ENCODE measurements at regions not wholly inside any gene's neighbourhood (a gene's known extent, or its start where the extent isn't known, plus 50 kb on each side); places are given as distances from the start of the nearest gene placed in this dataset.
A peak's percentile ranks its signal among the peaks of the same experiment; 100 is the strongest.

DNA sequence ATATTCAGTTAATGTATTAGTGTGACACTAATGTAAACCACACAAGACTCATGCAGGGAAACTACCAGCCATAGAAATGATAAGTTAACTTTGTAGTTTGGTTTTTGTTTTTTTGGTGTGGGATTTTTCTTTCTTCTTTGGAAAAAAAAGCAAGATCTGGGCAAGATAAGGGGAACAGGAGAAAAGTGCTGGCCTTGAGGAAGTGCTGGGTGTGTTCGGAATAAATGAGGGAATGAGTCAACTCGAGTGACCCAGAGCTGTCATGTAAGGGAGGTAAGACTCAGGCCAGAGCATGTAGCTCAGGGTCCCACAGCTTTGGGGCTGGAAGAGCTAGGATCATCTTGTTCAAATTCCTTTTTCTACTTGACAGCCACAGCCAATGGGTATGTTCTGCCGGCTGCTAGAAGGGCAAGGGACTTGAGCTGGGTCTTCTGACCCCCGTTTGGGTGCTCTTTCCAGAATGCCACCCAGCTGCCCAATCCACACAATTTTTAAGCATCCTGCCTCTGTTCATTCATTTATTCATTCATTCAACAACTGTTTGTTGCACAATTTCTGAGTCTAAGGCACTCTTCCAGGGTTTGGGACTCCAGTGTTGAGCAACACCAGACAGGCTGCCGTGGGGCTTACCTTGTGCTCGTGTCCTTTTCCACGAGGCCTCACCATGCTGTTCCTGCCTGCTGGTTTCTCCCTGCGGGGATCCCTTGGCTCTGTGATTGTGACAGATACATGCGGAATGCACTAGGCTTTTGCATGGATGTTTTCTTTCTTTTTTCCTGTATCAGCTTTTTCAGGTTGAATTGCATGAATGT is 54.5 kb downstream of the CLDN34 start:
- Histone ChIP-seq H3K4me1 (ENCODE audit: insufficient read depth, poor library complexity, severe bottlenecking) (peaks cover 18% of the 10 kb centered on the region), H3K27me3 (ENCODE audit: insufficient read depth, poor library complexity, severe bottlenecking) (no peaks in the 10 kb centered on the region), H3K27ac (ENCODE audit: poor library complexity, severe bottlenecking) (peak overlapping the region; percentile 44), H3K36me3 (ENCODE audit: low read depth) (no peaks in the 10 kb centered on the region; the same call in 1 of the 2 replicates), H3K4me3 (ENCODE audit: severe bottlenecking) (no peak overlapping the region), H3K9me3 (ENCODE audit: severe bottlenecking) (no peaks in the 10 kb centered on the region)
- TF ChIP-seq, protein P1, sequence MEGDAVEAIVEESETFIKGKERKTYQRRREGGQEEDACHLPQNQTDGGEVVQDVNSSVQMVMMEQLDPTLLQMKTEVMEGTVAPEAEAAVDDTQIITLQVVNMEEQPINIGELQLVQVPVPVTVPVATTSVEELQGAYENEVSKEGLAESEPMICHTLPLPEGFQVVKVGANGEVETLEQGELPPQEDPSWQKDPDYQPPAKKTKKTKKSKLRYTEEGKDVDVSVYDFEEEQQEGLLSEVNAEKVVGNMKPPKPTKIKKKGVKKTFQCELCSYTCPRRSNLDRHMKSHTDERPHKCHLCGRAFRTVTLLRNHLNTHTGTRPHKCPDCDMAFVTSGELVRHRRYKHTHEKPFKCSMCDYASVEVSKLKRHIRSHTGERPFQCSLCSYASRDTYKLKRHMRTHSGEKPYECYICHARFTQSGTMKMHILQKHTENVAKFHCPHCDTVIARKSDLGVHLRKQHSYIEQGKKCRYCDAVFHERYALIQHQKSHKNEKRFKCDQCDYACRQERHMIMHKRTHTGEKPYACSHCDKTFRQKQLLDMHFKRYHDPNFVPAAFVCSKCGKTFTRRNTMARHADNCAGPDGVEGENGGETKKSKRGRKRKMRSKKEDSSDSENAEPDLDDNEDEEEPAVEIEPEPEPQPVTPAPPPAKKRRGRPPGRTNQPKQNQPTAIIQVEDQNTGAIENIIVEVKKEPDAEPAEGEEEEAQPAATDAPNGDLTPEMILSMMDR (IDR thresholded peaks at IDR 0.05; ENCODE audit: poor library complexity, severe bottlenecking), result no peak
- no peak for ATAC-seq (ENCODE audit: low read depth)
- no peak for DNase-seq (ENCODE audit: low spot score)

DNA sequence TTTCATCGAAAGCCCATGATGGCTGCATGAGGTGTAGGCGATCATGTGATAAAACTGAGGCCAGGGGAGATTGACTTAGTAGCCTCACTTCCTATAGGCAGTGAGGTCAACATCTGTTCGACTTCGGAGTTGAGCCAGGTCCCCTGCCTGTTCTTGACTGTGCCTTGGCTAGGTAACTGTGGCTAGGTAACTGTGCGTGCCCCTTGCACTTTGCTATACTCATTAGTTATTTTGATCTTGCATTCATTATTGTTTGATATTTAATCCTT is 55.0 kb downstream of the CLDN34 start:
- ATAC-seq (ENCODE audit: low read depth) (no peak), DNase-seq (ENCODE audit: low spot score) (no peak)
- H3K4me1 ChIP-seq (ENCODE audit: insufficient read depth, poor library complexity, severe bottlenecking), result peaks cover 18% of the 10 kb centered on the region
- H3K36me3 ChIP-seq (ENCODE audit: low read depth), result no peaks in the 10 kb centered on the region; the same call in 1 of the 2 replicates
- peak overlapping the region; percentile 44 for H3K27ac ChIP-seq (ENCODE audit: poor library complexity, severe bottlenecking)
- TF ChIP-seq, protein P1 (IDR thresholded peaks at IDR 0.05; ENCODE audit: poor library complexity, severe bottlenecking), result no peak
- no peaks in the 10 kb centered on the region for H3K27me3 ChIP-seq (ENCODE audit: insufficient read depth, poor library complexity, severe bottlenecking)
- H3K4me3 ChIP-seq (ENCODE audit: severe bottlenecking), result no peak overlapping the region
- no peaks in the 10 kb centered on the region for H3K9me3 ChIP-seq (ENCODE audit: severe bottlenecking)

DNA sequence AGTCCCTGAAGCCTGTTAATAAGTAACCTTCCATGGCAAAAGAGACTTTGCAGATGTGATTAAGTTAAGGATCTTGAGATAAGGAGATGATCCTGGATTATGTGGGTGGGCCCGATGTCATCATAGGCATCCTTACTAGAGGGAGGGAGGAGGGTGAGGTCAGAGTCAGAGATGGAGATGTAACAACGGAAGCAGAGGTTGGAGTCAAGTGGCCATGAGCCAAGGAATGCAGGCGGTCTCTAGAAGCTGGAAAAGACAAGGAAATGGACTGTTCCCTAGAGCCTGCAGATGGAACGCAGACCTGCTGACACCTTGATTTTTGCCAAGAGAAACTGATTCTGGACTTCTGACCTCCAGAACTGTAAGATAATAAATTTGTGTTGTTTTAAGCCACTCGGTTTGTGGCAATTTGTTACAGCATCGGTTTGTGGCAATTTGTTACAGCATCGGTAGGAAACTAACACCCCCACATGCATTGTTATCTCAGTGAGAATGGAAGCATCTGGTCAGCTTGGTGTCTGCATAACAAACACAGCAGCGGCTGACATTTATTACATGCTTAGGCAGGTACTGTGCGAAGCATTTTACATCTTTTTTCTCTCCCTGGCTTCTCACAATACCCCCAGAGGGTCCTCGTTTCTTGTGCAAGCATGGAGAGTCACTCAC is 55.6 kb downstream of the CLDN34 start:
- Histone ChIP-seq H3K4me1 (ENCODE audit: insufficient read depth, poor library complexity, severe bottlenecking) (peaks cover 14% of the 10 kb centered on the region), H3K36me3 (ENCODE audit: low read depth) (no peaks in the 10 kb centered on the region; the same call in 1 of the 2 replicates), H3K27me3 (ENCODE audit: insufficient read depth, poor library complexity, severe bottlenecking) (no peaks in the 10 kb centered on the region), H3K9me3 (ENCODE audit: severe bottlenecking) (no peaks in the 10 kb centered on the region), H3K4me3 (ENCODE audit: severe bottlenecking) (no peak overlapping the region), H3K27ac (ENCODE audit: poor library complexity, severe bottlenecking) (no peak overlapping the region)
- DNase-seq (ENCODE audit: low spot score) (no peak), ATAC-seq (ENCODE audit: low read depth) (no peak)
- TF ChIP-seq, protein P1 (IDR thresholded peaks at IDR 0.05; ENCODE audit: poor library complexity, severe bottlenecking), result no peak

DNA sequence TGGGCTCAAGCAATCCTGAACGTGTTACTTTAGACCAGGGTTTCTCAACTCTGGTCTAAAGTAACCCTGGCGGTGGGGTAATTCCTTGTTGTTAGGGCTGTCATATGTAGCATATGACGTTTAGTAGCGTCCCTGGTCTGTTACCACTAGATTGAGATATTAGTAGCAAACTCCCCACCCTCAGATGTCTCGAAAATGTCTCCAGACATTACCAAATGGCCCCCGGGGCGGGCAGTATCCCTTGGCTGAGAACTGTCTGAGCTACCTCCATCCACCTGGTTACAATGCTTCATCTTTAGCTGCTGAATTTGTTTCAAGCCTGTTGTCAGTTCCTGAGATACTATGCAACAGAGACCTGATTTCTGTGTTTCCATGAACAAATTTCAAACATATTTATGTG is 56.7 kb downstream of the CLDN34 start:
- Histone ChIP-seq H3K9me3 (ENCODE audit: severe bottlenecking) (no peaks in the 10 kb centered on the region), H3K36me3 (ENCODE audit: low read depth) (no peaks in the 10 kb centered on the region; the same call in 1 of the 2 replicates), H3K4me3 (ENCODE audit: severe bottlenecking) (no peak overlapping the region), H3K27ac (ENCODE audit: poor library complexity, severe bottlenecking) (no peak overlapping the region), H3K4me1 (ENCODE audit: insufficient read depth, poor library complexity, severe bottlenecking) (peaks cover 17% of the 10 kb centered on the region), H3K27me3 (ENCODE audit: insufficient read depth, poor library complexity, severe bottlenecking) (no peaks in the 10 kb centered on the region)
- TF ChIP-seq, protein P1 (IDR thresholded peaks at IDR 0.05; ENCODE audit: poor library complexity, severe bottlenecking), result no peak
- ATAC-seq (ENCODE audit: low read depth), result no peak
- no peak for DNase-seq (ENCODE audit: low spot score)
